CD4-positive, CD25-positive, alpha-beta regulatory T cell (primary cell): ENCODE measurements at regions not wholly inside any gene's neighbourhood (a gene's known extent, or its start where the extent isn't known, plus 50 kb on each side); places are given as distances from the start of the nearest gene placed in this dataset.
A peak's percentile ranks its signal among the peaks of the same experiment; 100 is the strongest.

Experiments
- ATAC-seq, 2 donors: fragments of 150-1000 bp; cut with Tn5 transposase; one replicate each; pipeline ENCODE4 v1.10.0; 2021; ENCODE audit warnings: low read depth in 2 of 2, moderate number of reproducible peaks in 2 of 2, moderate library complexity in 1 of 2
- DNase-seq, 3 donors: peaks; one replicate each; pipeline versions ENCODE4 v3.0.0 to v3.0.0-alpha.2; 2012 to 2022; ENCODE audit warnings: mixed read lengths in 1 of 3
- H3K27ac ChIP-seq: one replicate; pipeline ENCODE4 v1.7.0; 2013; ENCODE audit warnings: mild to moderate bottlenecking, low read length; ENCODE audit not compliant: insufficient read depth, poor library complexity, severe bottlenecking
- H3K27me3 ChIP-seq: one replicate; pipeline ENCODE4 v1.7.0; 2013; ENCODE audit warnings: low read length; ENCODE audit not compliant: control insufficient read depth, insufficient read depth
- H3K36me3 ChIP-seq: one replicate; pipeline ENCODE4 v1.7.0; 2013; ENCODE audit warnings: mild to moderate bottlenecking, low read length, moderate library complexity; ENCODE audit not compliant: control insufficient read depth, insufficient read depth
- H3K4me1 ChIP-seq: 2 replicates; pipeline ENCODE4 v1.7.0; 2013; ENCODE audit warnings: mild to moderate bottlenecking, low read length; ENCODE audit not compliant: insufficient read depth, control insufficient read depth, poor library complexity, severe bottlenecking
- H3K4me3 ChIP-seq: one replicate; pipeline ENCODE4 v1.7.0; 2013; ENCODE audit warnings: low read depth, mild to moderate bottlenecking, low read length, moderate library complexity
- H3K9me3 ChIP-seq, 2 experiments: 1 replicate in 1 of 2; 2 replicates in 1 of 2; pipeline ENCODE4 v1.7.0; 2013; ENCODE audit warnings: low read length in 2 of 2, mild to moderate bottlenecking in 1 of 2, moderate library complexity in 1 of 2; ENCODE audit not compliant: control insufficient read depth in 2 of 2
- H3K27ac Mint-ChIP-seq, 3 donors: one replicate each; pipeline ENCODE4 v1.8.0; 2020 to 2022; ENCODE audit warnings: mild to moderate bottlenecking in 3 of 3, mixed read lengths in 3 of 3, moderate library complexity in 2 of 3
- H3K27me3 Mint-ChIP-seq: one replicate; pipeline ENCODE4 v1.8.0; 2022; ENCODE audit warnings: mild to moderate bottlenecking, mixed read lengths
- H3K36me3 Mint-ChIP-seq: one replicate; pipeline ENCODE4 v1.8.0; 2020; ENCODE audit warnings: mixed read lengths
- H3K4me1 Mint-ChIP-seq, 4 donors: one replicate each; pipeline ENCODE4 v1.8.0; 2020 to 2022; ENCODE audit warnings: mixed read lengths in 4 of 4, mild to moderate bottlenecking in 1 of 4
- H3K4me3 Mint-ChIP-seq, 4 donors: one replicate each; pipeline ENCODE4 v1.8.0; 2020 to 2022; ENCODE audit warnings: mild to moderate bottlenecking in 4 of 4, mixed read lengths in 4 of 4, moderate library complexity in 3 of 4
- H3K9me3 Mint-ChIP-seq, 7 donors: one replicate each; pipeline ENCODE4 v1.8.0; 2020 to 2022; ENCODE audit warnings: mixed read lengths in 7 of 7, mild to moderate bottlenecking in 3 of 7, moderate library complexity in 2 of 7

GRCh38 chr2:180327185-180327584, 320.1 kb upstream of the CWC22 start:
- no peak overlapping the region for H3K27ac ChIP-seq
- no peak for DNase-seq

DNA sequence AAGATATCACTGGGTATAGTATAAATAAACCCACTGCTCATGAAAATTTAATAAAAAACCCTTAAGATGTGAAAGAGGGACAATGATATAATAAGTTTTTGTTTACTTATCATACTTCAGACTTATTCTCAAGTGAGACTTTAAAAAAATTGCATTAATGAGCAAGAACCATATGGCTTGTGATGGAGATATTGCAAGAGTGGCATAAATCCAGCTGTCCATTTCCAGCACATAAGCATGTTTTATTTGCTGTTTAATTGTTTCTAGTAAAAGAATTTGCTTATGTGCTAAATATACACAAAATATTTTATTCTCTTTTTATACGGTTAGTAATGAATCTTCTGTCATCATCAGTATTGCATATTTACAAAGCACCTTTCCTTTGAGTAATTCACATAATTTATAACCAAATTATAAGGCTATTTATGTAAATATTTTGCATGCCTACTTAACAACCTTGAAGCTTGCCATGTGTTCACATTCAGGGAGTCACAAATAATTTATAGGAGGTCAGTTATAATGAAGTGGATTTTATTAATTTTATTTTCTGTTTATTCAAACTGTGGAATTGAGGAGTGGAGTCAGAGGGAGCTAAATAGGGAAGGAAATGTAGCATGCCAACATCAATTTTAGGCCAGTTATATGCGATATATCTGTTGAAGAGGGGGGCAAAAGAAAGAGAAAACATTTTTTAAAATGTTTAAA, 318.5 kb upstream of the CWC22 start:
- H3K4me3 Mint-ChIP-seq, result no peak overlapping the region
- ATAC-seq (no peak), DNase-seq (no peak)
- H3K9me3 Mint-ChIP-seq, result peaks cover 1 to 11% (median 4%) of the 10 kb centered on the region in 7 donors
- Histone ChIP-seq H3K36me3 (no peaks in the 10 kb centered on the region), H3K4me3 (no peak overlapping the region), H3K9me3 (no peaks in the 10 kb centered on the region), H3K27me3 (no peaks in the 10 kb centered on the region), H3K27ac (no peak overlapping the region), H3K4me1 (no peaks in the 10 kb centered on the region)
- no peak overlapping the region for H3K27ac Mint-ChIP-seq
- no peaks in the 10 kb centered on the region for H3K4me1 Mint-ChIP-seq
- no peaks in the 10 kb centered on the region for H3K27me3 Mint-ChIP-seq
- H3K36me3 Mint-ChIP-seq, result no peaks in the 10 kb centered on the region

More at GRCh38 chr2:180327185-180327584, 320.1 kb upstream of the CWC22 start:
- H3K4me3 Mint-ChIP-seq, result no peak overlapping the region
- Histone ChIP-seq H3K36me3 (no peaks in the 10 kb centered on the region), H3K9me3 (no peaks in the 10 kb centered on the region), H3K27me3 (no peaks in the 10 kb centered on the region), H3K4me1 (no peaks in the 10 kb centered on the region), H3K4me3 (no peak overlapping the region)
- no peak overlapping the region for H3K27ac Mint-ChIP-seq
- no peaks in the 10 kb centered on the region for H3K27me3 Mint-ChIP-seq
- H3K36me3 Mint-ChIP-seq, result no peaks in the 10 kb centered on the region
- H3K9me3 Mint-ChIP-seq, result peaks cover 2 to 16% (median 4%) of the 10 kb centered on the region in 7 donors
- no peak for ATAC-seq
- H3K4me1 Mint-ChIP-seq, result no peaks in the 10 kb centered on the region

GRCh38 chr2:180324182-180324581, 317.1 kb upstream of the CWC22 start:
- Mint-ChIP-seq H3K27ac (no peak overlapping the region), H3K9me3 (peaks cover 0 to 11% (median 3%) of the 10 kb centered on the region in 7 donors), H3K4me1 (no peaks in the 10 kb centered on the region), H3K4me3 (no peak overlapping the region), H3K36me3 (no peaks in the 10 kb centered on the region), H3K27me3 (no peaks in the 10 kb centered on the region)
- no peak for DNase-seq
- ATAC-seq, result no peak
- Histone ChIP-seq H3K36me3 (no peaks in the 10 kb centered on the region), H3K27me3 (no peaks in the 10 kb centered on the region), H3K4me3 (no peak overlapping the region), H3K27ac (no peak overlapping the region), H3K4me1 (no peaks in the 10 kb centered on the region), H3K9me3 (no peaks in the 10 kb centered on the region)

DNA sequence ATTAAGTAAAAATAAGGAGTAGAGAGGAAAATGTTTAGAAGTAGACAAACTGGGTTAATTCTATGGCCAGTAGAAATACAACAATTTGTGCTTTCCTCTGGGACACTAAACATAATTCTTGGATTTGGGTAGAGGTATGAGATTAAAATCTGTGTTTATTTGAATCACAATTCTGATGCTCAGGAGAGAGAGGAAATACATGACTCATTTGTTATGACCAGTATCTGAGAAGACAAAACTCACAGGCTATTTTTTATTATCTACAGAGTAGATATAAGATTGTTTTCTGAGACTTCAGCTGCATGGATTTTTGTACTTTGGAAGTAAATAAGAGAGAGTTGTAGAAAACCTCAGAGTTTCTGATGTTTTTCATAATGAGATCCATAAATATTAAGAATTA, 315.7 kb upstream of the CWC22 start:
- H3K4me3 ChIP-seq, result no peak overlapping the region
- H3K4me1 Mint-ChIP-seq, result no peaks in the 10 kb centered on the region
- no peaks in the 10 kb centered on the region for H3K4me1 ChIP-seq
- no peaks in the 10 kb centered on the region for H3K36me3 ChIP-seq
- DNase-seq (no peak), ATAC-seq (no peak)
- no peak overlapping the region for H3K27ac ChIP-seq
- H3K27me3 ChIP-seq, result no peaks in the 10 kb centered on the region
- H3K36me3 Mint-ChIP-seq, result no peaks in the 10 kb centered on the region
- no peaks in the 10 kb centered on the region for H3K27me3 Mint-ChIP-seq
- H3K9me3 Mint-ChIP-seq, result peaks cover 0 to 16% (median 3%) of the 10 kb centered on the region in 7 donors
- no peak overlapping the region for H3K27ac Mint-ChIP-seq
- H3K4me3 Mint-ChIP-seq, result no peak overlapping the region
- H3K9me3 ChIP-seq, result no peaks in the 10 kb centered on the region

GRCh38 chr2:180319586-180320405, 312.7 kb upstream of the CWC22 start:
- Histone ChIP-seq H3K4me1 (no peaks in the 10 kb centered on the region), H3K4me3 (no peak overlapping the region), H3K27me3 (no peaks in the 10 kb centered on the region), H3K27ac (no peak overlapping the region), H3K9me3 (no peaks in the 10 kb centered on the region), H3K36me3 (no peaks in the 10 kb centered on the region)
- H3K4me3 Mint-ChIP-seq, result no peak overlapping the region
- no peaks in the 10 kb centered on the region for H3K4me1 Mint-ChIP-seq
- no peaks in the 10 kb centered on the region for H3K36me3 Mint-ChIP-seq
- no peaks in the 10 kb centered on the region for H3K27me3 Mint-ChIP-seq
- no peak for ATAC-seq
- no peak for DNase-seq
- peaks cover 0 to 11% (median 5%) of the 10 kb centered on the region in 7 donors for H3K9me3 Mint-ChIP-seq
- H3K27ac Mint-ChIP-seq, result peak overlapping the region in 1 of 3 donors; percentile 21

DNA sequence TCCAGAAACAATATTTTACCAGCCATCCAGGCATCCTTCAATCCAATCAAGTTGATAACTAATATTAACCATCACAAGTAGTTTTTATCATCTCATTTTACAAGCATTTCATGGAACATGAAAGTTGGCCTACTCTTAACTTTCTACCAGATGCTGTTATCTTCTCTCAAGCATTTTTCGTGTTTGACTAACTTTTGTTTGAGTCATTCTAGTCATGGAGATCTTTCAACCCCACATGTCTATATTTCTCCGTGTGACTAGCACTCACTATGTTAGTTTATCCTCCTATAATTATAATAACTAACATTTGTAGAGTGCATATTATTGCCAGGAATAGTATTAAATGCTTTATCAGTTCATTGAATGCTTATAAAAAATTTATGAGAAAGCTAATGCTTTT, 307.0 kb upstream of the CWC22 start:
- H3K4me3 ChIP-seq, result no peak overlapping the region
- no peaks in the 10 kb centered on the region for H3K27me3 Mint-ChIP-seq
- H3K4me3 Mint-ChIP-seq, result no peak overlapping the region

GRCh38 chr2:180312542-180312941, 305.4 kb upstream of the CWC22 start:
- Mint-ChIP-seq H3K4me1 (no peaks in the 10 kb centered on the region), H3K36me3 (no peaks in the 10 kb centered on the region), H3K27me3 (no peaks in the 10 kb centered on the region), H3K27ac (no peak overlapping the region), H3K4me3 (no peak overlapping the region), H3K9me3 (peaks cover 0 to 5% (median 0%) of the 10 kb centered on the region in 7 donors)
- Histone ChIP-seq H3K27me3 (no peaks in the 10 kb centered on the region), H3K27ac (no peak overlapping the region), H3K9me3 (no peaks in the 10 kb centered on the region), H3K4me3 (no peak overlapping the region), H3K4me1 (no peaks in the 10 kb centered on the region), H3K36me3 (no peaks in the 10 kb centered on the region)
- ATAC-seq (no peak), DNase-seq (no peak)

More for the DNA sequence above, 307.0 kb upstream of the CWC22 start:
- no peaks in the 10 kb centered on the region for H3K4me1 Mint-ChIP-seq
- no peak overlapping the region for H3K27ac Mint-ChIP-seq
- no peaks in the 10 kb centered on the region for H3K36me3 ChIP-seq
- DNase-seq (no peak), ATAC-seq (no peak)
- H3K9me3 Mint-ChIP-seq, result peaks cover 0 to 6% (median 3%) of the 10 kb centered on the region in 7 donors
- no peaks in the 10 kb centered on the region for H3K4me1 ChIP-seq
- no peak overlapping the region for H3K27ac ChIP-seq
- H3K27me3 ChIP-seq, result no peaks in the 10 kb centered on the region
- no peaks in the 10 kb centered on the region for H3K9me3 ChIP-seq
- no peaks in the 10 kb centered on the region for H3K36me3 Mint-ChIP-seq
